A549 (cell line): ENCODE measurements at regions not wholly inside any gene's neighbourhood (a gene's known extent, or its start where the extent isn't known, plus 50 kb on each side); places are given as distances from the start of the nearest gene placed in this dataset.

ENCODE experiments used
- ATAC-seq, 2 experiments: fragments of 200-7000 bp in 1 of 2; fragments of >200 bp in 1 of 2; cut with Nextera tagmentation in 1 of 2; cut with Tn5 transposase in 1 of 2; 3 replicates each; pipeline versions ENCODE4 v1.8.0 to v1.9.1; 2018 to 2020; ENCODE audit warnings: mild to moderate bottlenecking in 1 of 2, moderate library complexity in 1 of 2
- CTCF ChIA-PET: fragments of 300-600 bp; sonication (Branson Sonifier 250); formaldehyde crosslinking; extraction: SDS; loops from one replicate; lab custom pipeline; 2021; ENCODE audit warnings: antibody characterized with exemption, inconsistent platforms; lab: Yijun Ruan, JAX
- POLR2A ChIA-PET: fragments of 350-600 bp; formaldehyde crosslinking; extraction: SDS; loops from one replicate; lab custom pipeline; 2021; ENCODE audit warnings: antibody characterized with exemption, inconsistent platforms; lab: Yijun Ruan, JAX
- DNase-seq, 2 experiments: peaks; one replicate each; pipeline versions ENCODE4 v3.0.0 to v3.0.0-alpha.2; 2011 to 2016; ENCODE audit warnings: low read depth in 1 of 2, low spot score in 1 of 2
- FAIRE-seq: peaks from 2 replicates; lab custom pipeline; 2011; peaks lifted over from hg19 to GRCh38; lab: Jason Lieb, UNC
- H3K27ac ChIP-seq, 2 experiments: fragments of >200 bp; sonication (Bioruptor Twin); formaldehyde crosslinking; 3 replicates each; pipeline ENCODE4 v1.5.1; 2016 to 2017
- H3K4me1 ChIP-seq: fragments of >200 bp; sonication (Bioruptor Twin); formaldehyde crosslinking; 3 replicates; pipeline ENCODE4 v1.6.1; 2016
- H3K4me2 ChIP-seq: fragments of >200 bp; sonication (Bioruptor Twin); formaldehyde crosslinking; 3 replicates; pipeline ENCODE4 v1.6.1; 2016
- H3K4me3 ChIP-seq: fragments of >200 bp; sonication (Bioruptor Twin); formaldehyde crosslinking; 3 replicates; pipeline ENCODE4 v1.5.1; 2016
- H3K9me3 ChIP-seq: fragments of >200 bp; sonication (Bioruptor Twin); formaldehyde crosslinking; 3 replicates; pipeline ENCODE4 v1.6.1; 2016
- CBX2 ChIP-seq: fragments of 200-600 bp; sonication (generic); IDR thresholded peaks from 2 replicates; pipeline ENCODE4 v1.6.1; 2016; ENCODE audit warnings: low read depth, mild to moderate bottlenecking, borderline replicate concordance
- CBX8 ChIP-seq: fragments of 200-600 bp; sonication (generic); IDR thresholded peaks from 2 replicates; pipeline ENCODE4 v1.6.1; 2016
- CHD4 ChIP-seq: fragments of 200-600 bp; sonication (generic); IDR thresholded peaks from 2 replicates; pipeline ENCODE4 v1.6.1; 2016; ENCODE audit warnings: antibody characterized with exemption, mild to moderate bottlenecking, borderline replicate concordance
- HOXA7 ChIP-seq: fragments of 250-450 bp; sonication (Bioruptor Pico); IDR thresholded peaks from 2 replicates; pipeline ENCODE4 v1.5.0; 2020; ENCODE audit warnings: mild to moderate bottlenecking, moderate library complexity
- JUNB ChIP-seq: fragments of >200 bp; sonication (Bioruptor Twin); formaldehyde crosslinking; IDR thresholded peaks from 2 replicates; pipeline ENCODE4 v1.6.1; 2016
- KDM5A ChIP-seq: fragments of 200-600 bp; sonication (generic); IDR thresholded peaks from 2 replicates; pipeline ENCODE4 v1.6.1; 2016; ENCODE audit warnings: antibody characterized with exemption, mild to moderate bottlenecking
- MAZ ChIP-seq: fragments of 150-350 bp; IDR thresholded peaks from 2 replicates; pipeline ENCODE4 v1.6.1; 2014; ENCODE audit warnings: antibody characterized with exemption, low read depth, low read length, borderline replicate concordance
- NPAS2 ChIP-seq: fragments of 250-450 bp; sonication (Bioruptor Pico); IDR thresholded peaks from 2 replicates; pipeline ENCODE4 v1.8.0; 2022; ENCODE audit warnings: mild to moderate bottlenecking, moderate library complexity, borderline replicate concordance
- PHF8 ChIP-seq: fragments of 200-600 bp; sonication (generic); IDR thresholded peaks from 2 replicates; pipeline ENCODE4 v1.6.1; 2016; ENCODE audit warnings: low read depth, mild to moderate bottlenecking, antibody characterized with exemption, moderate library complexity, borderline replicate concordance
- RAD21 ChIP-seq, 2 experiments: fragments of >200 bp in 1 of 2; sonication (Bioruptor Twin) in 1 of 2; formaldehyde crosslinking in 1 of 2; IDR thresholded peaks in 1 of 2; conservative IDR thresholded peaks in 1 of 2; 2 replicates in 1 of 2; 3 replicates in 1 of 2; pipeline ENCODE4 v1.6.1; 2012 to 2018; ENCODE audit warnings: inconsistent platforms in 1 of 2
- RARB ChIP-seq: fragments of 250-450 bp; sonication (Bioruptor Pico); IDR thresholded peaks from 2 replicates; pipeline ENCODE4 v1.8.0; 2021; ENCODE audit warnings: mild to moderate bottlenecking, moderate library complexity
- ZC3H11A ChIP-seq: fragments of 450-650 bp; IDR thresholded peaks from 2 replicates; pipeline ENCODE4 v1.6.1; 2014; ENCODE audit warnings: antibody characterized with exemption, mild to moderate bottlenecking
- ZSCAN20 ChIP-seq: fragments of 250-450 bp; sonication (Bioruptor Pico); IDR thresholded peaks from 2 replicates; pipeline ENCODE4 v1.8.0; 2022; ENCODE audit warnings: mild to moderate bottlenecking, moderate library complexity
- WGBS: methylation state at CpG from one replicate; pipeline ENCODE4 v1.1.6; 2017; ENCODE audit errors: missing lambda C conversion rate; 5-methylcytosine and 5-hydroxymethylcytosine counted together
- TF ChIP-seq, protein P1 (sequence below): fragments of 200-600 bp; sonication (generic); IDR thresholded peaks from 2 replicates; pipeline ENCODE4 v1.6.1; 2016; ENCODE audit warnings: antibody characterized with exemption, mild to moderate bottlenecking, moderate library complexity
- TF ChIP-seq, protein P2 (sequence below): fragments of 250-450 bp; sonication (Bioruptor Pico); IDR thresholded peaks from 2 replicates; pipeline ENCODE4 v1.5.0; 2021; ENCODE audit warnings: mild to moderate bottlenecking, moderate library complexity, borderline replicate concordance

DNA sequence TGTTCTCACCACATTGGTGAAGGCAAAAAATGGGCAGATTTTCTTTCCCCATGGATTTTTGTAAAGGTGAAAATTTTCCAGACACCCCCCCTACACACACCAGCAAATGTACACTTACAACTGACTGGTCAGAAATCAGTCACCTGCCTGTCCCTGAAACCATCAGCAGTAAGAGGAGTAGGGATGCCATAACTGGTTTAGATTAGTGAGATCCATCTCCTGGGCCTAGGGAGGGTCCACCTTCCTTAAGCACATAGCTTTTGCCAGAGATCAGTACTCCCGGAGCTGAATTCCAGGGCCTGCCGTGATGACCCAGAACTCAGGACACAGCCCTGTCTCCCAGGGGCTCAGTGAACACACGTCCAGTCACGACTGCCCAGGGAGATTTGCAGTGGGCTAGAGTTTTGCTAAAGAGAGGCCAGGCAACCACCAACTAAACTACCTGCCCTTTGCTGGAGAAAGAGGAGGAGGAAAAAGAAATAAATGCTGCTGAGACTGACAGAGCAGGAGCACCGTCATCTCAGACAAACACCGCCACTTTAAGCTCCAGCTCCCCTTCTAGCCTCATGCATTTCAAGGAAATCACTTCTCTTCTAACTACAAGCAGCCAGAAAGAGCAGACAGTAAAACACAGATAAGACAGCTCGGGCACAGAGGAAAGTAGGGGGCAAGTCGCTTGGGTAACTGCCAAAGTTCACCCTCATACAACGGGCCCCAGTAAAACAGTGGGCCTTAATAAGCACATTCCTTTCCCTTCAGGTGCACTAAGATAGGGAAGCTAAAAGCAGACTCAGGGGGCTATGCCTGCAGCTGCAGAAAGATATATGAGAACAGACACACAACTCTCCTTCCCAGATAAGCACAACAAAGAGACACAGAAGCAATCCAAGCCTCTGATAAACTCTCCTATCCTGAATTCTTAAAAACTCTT, 82.6 kb upstream of the SPTLC3 start (continued):
- TF ChIP-seq, protein P1, sequence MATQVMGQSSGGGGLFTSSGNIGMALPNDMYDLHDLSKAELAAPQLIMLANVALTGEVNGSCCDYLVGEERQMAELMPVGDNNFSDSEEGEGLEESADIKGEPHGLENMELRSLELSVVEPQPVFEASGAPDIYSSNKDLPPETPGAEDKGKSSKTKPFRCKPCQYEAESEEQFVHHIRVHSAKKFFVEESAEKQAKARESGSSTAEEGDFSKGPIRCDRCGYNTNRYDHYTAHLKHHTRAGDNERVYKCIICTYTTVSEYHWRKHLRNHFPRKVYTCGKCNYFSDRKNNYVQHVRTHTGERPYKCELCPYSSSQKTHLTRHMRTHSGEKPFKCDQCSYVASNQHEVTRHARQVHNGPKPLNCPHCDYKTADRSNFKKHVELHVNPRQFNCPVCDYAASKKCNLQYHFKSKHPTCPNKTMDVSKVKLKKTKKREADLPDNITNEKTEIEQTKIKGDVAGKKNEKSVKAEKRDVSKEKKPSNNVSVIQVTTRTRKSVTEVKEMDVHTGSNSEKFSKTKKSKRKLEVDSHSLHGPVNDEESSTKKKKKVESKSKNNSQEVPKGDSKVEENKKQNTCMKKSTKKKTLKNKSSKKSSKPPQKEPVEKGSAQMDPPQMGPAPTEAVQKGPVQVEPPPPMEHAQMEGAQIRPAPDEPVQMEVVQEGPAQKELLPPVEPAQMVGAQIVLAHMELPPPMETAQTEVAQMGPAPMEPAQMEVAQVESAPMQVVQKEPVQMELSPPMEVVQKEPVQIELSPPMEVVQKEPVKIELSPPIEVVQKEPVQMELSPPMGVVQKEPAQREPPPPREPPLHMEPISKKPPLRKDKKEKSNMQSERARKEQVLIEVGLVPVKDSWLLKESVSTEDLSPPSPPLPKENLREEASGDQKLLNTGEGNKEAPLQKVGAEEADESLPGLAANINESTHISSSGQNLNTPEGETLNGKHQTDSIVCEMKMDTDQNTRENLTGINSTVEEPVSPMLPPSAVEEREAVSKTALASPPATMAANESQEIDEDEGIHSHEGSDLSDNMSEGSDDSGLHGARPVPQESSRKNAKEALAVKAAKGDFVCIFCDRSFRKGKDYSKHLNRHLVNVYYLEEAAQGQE = no peak

DNA sequence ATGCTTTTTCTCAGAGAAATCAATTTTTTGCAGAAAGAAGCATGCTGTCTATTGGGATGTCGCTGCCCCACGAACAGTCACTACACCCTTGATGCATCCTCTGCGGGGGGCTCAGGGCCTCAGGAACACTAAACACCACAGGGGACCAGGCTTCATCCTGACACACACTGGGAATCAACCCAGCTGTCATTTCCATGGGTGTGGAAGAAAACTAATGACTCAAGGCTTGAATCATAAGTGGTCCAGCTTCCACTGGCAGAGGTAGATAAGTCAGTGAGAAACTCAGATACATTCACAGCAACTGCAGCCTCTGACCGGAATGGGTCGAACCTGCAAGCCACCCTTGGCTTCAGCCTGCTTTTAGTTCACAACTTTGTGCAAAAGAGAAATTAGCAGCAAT, 81.3 kb upstream of the SPTLC3 start:
- no peak for ATAC-seq
- ChIA-PET POLR2A (no interaction called here), CTCF (interaction anchor here (1.2 to 24.6 kb wide), 5 partner anchors 22 to 844 kb away, joined by 3 to 604 read pairs (median 4); no protein-coding TSS in a partner anchor)
- no peak for DNase-seq
- Histone ChIP-seq H3K27ac (0 out of 6 replicates have a peak overlapping the region, but pooled peaks of 1 of the 2 experiments have one; percentile 10), H3K9me3 (no peaks in the 10 kb centered on the region), H3K4me1 (peaks cover 29% of the 10 kb centered on the region), H3K4me2 (no peak overlapping the region), H3K4me3 (no peak overlapping the region)
- TF ChIP-seq, protein P2, sequence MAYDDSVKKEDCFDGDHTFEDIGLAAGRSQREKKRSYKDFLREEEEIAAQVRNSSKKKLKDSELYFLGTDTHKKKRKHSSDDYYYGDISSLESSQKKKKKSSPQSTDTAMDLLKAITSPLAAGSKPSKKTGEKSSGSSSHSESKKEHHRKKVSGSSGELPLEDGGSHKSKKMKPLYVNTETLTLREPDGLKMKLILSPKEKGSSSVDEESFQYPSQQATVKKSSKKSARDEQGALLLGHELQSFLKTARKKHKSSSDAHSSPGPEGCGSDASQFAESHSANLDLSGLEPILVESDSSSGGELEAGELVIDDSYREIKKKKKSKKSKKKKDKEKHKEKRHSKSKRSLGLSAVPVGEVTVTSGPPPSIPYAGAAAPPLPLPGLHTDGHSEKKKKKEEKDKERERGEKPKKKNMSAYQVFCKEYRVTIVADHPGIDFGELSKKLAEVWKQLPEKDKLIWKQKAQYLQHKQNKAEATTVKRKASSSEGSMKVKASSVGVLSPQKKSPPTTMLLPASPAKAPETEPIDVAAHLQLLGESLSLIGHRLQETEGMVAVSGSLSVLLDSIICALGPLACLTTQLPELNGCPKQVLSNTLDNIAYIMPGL (CRISPR knock-in tag) = no peak
- no peak for TF ChIP-seq PHF8
- no peak for TF ChIP-seq NPAS2 (CRISPR knock-in tag)
- TF ChIP-seq MAZ = no peak
- TF ChIP-seq, protein P1 = no peak
- no peak for TF ChIP-seq CBX8
- TF ChIP-seq RARB (CRISPR knock-in tag) = no peak
- no peak for TF ChIP-seq CBX2
- no peak for TF ChIP-seq JUNB
- TF ChIP-seq RAD21 (conservative IDR thresholded peaks at IDR 0.05 in 1 of 2, IDR thresholded peaks at IDR 0.05 in 1 of 2) = no peak
- TF ChIP-seq ZC3H11A = no peak
- no peak for TF ChIP-seq CHD4
- TF ChIP-seq ZSCAN20 (CRISPR knock-in tag) = no peak
- TF ChIP-seq KDM5A = no peak
- TF ChIP-seq HOXA7 (CRISPR knock-in tag) = no peak
- no peak for FAIRE-seq
- 38% methylated on average over 5 of the region's 5 CpGs for WGBS
